ENCODE measurements at regions not wholly inside any gene's neighbourhood (a gene's known extent, or its start where the extent isn't known, plus 50 kb on each side); places are given as distances from the start of the nearest gene placed in this dataset.
"Not testable (repeated sequence)": the region's sequence is repeated elsewhere in the genome, so short reads cannot be mapped to it uniquely, and the experiment has no call there.

DNA sequence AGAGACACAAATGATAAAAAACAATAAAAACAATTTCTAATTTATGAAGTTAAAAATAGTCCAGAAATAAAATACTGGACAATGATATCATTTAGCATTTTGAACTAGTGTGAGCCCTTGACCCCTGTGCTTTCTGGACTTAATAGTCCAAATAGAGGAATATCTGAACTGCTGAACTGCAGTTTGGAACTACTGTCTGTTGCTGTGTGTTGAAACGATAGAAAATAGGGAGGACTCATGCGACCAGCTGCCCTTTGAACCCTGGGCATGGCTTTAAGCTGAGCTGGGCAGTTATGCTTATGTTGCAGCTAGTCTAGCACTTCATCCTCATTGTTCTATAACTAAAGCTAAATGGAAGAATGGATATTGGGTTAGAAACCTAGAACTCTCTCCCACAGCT lies 99.5 kb downstream of the FMR1NB start:
- no peak for DNase-seq

DNA sequence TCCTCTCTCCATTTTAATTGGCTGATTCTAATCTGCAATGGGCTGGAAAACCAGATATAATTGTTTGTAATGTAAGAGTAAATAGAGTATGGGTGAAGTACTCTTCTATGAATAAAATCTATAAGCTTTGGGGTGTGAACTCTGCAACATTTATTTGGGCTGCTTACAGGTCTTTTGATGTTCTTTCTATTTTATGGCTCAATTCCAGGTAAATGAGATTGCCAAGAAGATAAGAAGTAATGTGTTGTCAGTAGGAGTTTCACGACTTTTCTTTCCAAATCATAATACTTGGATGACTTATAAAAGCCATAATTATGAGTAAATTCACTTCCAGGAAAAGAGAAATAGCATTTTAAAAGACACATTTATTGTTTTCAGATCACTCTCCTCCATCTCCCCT lies 103.5 kb downstream of the FMR1NB start:
- DNase-seq, result no peak

DNA sequence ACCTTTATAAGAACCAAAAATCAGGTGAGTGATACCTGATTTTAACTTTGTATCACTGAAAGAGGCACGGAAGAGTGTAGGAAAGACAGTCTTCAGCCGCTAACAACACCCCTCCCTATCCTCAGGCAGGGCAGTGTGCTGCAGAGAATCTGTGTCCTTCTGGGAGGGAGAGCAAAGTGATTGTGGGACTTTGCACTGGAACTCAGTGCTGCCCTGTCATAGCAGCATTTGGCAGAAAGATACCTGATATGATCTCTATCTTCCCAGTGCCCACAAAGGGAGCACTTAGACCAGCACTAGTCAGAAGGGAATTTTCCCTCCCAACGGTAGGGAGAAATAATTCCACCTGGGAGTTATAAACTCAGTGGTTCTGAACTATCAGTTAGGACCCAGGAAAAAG lies 139.0 kb downstream of the FMR1NB start:
- no peak for DNase-seq

DNA sequence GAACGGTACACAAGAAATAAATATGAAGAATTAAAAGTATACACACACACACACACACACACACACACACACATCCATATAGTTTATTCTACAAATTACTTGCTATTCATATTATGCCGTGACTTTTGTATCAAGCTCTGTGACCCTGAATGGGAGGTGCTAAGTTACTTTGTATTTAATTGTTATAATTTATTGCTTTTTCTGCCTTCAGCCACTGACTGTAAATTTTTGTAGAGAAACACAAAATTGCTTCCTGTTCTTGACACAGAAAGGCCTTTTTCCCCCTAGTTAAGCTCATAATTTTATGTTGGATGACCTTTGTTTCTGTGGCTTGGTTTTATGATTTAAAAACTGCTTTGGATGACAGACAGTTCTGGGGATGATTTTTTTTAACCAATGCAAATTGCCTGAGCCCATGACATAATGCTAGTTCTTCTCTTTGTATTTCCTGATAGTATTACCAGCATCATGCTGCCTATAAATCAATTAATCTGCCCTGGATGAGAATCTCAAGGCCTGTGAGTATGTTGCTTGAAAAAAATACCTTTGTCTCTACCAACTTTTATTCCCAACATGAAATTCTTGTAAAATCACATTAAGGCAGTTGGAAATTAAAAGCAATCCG lies 140.0 kb downstream of the FMR1NB start:
- DNase-seq, result no peak

DNA sequence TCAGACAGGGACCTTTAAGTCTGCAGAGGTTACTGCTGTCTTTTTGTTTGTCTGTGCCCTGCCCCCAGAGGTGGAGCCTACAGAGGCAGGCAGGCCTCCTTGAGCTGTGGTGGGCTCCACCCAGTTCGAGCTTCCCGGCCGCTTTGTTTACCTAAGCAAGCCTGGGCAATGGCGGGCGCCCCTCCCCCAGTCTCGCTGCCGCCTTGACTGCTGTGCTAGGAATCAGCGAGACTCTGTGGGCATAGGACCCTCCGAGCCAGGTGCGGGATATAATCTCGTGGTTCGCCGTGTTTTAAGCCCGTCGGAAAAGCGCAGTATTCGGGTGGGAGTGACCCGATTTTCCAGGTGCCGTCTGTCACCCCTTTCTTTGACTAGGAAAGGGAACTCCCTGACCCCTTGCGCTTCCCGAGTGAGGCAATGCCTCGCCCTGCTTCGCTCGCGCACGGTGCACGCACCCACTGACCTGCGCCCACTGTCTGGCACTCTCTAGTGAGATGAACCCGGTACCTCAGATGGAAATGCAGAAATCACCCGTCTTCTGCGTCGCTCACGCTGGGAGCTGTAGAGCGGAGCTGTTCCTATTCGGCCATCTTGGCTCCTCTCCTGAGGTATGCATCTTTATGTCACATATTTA lies 147.9 kb downstream of the FMR1NB start:
- not testable (repeated sequence) for DNase-seq

DNA sequence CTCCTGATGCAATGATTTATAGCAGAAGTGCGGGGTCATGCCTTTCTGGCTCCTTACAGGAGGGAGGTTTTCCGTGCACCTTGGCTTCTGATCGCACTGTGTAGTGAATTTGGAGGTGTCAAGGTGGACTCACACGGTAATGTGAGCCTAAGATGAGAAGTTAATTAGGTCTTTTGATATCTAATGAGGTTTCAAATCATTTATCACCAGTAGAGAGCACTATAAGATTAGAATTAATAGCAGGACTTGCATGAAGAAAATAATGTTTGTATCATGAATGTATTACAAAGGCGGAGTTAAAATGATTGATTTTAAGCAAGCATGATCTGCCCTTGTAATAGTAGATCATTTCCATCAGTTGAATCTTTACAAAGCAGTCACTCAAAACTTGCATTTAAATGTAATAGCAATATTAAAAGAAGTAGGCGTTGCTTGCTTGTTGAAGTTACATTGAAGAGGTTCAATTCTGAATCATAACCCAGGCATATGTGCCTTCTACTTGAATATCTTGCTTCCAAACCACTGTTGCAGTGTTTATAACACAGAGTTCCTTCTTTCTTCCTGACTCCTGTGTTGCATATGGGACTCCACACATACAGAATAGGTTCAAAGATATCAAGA lies 152.1 kb downstream of the FMR1NB start:
- no peak for DNase-seq

DNA sequence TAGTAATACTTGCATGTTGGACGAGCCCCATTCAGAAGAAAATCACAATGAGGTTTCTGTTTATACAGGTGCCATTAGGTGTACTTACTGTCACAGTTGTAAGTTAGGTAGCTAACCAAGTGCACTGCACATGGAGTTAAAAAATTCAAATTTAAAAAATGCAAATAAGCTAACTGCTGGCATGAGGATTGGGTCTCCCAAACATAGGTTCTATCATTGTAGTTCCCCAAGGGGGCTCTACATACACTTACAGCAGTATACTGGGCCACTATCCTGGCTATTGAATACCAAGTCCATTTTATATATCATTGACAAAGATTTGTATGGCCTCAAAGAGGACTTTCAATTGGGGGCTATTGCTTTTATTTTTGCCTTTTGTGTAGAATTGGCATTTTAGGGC lies 153.4 kb downstream of the FMR1NB start:
- no peak for DNase-seq

DNA sequence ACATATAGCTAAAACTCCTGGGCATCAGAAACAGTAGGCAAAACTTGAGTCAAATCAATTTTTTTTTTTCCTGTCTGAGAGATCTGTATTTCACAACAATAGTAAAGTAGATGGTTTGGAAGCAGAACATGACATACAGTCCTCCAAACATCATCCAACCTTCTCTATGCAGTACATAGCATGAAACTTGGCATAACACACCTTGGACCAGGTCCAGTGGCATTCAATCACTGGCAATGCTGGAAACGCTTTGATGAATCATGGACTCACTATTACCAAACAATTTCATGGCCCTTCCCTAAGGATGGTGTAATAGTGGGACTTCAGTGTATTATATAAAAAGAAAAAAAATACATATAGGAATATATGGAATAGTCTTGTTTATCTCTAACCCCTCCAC lies 154.6 kb downstream of the FMR1NB start:
- DNase-seq, result no peak

DNA sequence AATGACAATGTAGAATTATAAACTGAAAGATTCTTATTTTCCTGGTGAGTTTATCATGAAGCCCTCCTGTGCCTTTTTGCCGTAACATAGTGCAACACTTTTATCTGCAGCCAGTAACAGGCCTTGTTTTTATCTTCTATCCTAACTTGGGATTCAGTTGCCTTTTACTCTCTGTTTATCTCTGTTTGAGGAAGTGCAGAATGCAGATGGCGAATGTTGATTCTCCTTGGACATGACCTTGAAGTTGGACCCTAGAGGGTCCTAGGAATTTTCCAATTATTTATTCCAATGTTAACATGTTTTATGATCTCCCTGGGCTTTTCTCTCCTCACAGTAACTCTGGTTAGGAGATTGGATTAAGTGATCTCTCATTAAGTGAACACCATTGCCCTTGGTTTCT lies 165.0 kb downstream of the FMR1NB start:
- DNase-seq, result no peak

DNA sequence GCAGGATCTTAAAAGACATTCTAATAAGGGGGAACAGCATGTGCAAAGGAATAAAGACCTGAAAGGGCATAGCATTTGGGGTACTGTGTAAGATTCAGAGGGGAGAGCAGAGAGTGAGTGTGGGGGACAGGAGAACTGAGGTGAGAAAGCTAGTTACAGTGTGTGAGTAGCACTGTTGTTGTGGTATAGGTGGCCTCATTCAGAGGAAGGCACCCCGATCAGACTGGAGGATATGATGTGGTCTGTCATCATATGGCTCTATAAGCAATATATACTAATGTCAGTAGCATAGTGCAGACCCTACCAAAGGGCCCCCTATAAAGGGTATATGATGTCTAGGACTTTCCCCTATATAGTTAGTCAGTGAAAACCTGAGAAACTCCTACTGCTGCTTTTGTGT lies 175.8 kb downstream of the FMR1NB start:
- no peak for DNase-seq

DNA sequence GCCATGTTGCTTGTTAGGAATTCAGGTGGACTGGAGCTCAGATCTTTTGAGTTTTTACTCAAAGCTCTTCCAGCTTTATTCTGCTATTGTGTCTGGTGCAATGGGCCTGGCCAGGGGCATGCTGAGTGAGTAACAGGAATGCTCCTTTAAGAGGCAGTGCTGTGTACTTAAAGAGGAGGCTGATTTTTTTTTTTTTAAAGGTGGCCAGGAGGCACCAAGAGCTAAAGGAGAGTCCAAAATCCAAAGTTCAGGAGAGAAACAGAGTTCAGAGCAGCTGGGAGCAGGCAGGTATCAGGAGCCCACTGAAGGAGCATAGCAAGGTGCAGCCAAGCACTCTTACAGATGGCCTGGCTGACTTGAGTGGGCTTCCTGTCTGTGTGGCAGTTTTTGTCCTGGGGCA lies 178.7 kb downstream of the FMR1NB start:
- DNase-seq, result no peak

DNA sequence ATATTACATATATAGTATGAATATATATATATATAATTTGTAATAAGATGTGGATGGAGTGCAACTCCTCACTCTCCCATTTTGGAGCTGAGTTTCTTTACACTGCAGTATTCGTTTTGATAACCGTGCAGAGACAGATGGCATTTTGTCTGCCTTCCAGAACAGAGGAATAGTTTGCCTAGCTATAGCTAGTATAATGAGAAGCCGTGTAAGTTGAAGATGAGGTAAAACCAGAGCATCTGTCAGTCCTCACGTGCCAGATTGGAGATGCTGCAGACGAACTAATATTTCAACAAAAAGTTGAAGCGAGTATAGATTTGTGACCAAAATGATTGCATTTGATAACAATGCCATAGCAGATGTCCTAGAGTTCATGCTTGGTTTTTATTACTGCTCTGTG lies 180.6 kb downstream of the FMR1NB start:
- DNase-seq, result no peak

DNA sequence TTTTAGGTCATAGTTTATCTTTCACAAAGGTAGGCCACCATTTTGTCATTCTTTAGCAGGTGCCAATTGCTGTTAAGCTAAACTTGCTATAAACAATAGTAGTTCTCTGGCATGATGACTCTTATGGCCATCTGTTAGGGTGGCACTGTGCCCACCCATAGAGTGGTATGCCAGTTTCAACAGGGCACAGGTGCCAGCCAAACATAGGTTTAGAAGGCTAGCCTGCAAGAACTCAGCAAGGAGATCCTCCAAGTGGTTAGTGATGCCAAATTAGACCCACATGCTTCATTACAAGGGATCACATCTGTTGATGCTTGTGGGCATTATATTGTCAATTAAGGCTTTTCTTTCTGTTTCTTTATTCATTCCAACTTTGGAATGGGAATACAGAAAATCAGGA lies 204.5 kb downstream of the FMR1NB start:
- DNase-seq, result no peak

DNA sequence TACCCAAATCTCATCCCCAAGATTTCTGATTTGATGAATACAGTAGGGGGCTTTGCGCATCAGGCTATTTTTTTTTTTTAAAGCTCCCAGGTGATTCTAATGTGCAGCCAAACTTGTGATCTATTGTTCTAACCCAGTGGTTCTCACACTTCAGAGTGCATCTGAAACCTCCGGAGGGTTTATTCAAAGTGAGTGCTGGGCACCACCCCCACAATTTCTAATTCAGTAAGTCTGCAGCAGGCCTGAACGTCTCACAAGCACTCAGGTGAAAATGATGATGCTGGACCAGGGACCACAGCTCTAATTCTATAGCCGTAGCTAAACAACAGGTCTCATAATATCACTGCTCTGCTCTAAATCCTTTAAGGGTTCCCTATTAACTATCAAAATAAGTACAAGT lies 211.4 kb downstream of the FMR1NB start:
- DNase-seq, result no peak

DNA sequence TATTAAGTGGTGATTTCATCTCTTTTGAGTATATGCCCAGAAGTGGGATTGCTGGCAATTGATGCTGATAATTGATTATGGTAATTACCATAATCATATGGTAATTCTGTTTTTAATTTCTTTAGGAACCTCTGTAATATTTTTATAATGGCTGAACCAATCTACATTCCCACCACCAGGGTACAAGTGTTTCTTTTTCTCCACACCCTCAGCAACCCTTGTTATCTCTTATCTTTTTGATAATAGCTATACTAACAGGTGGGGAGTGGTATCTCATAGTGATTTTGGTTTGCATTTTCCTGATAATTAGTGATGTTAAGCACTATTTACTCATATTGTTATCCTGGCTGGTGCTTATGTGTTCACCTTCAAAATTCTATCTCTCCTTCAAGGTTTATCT lies 212.6 kb downstream of the FMR1NB start:
- DNase-seq, result no peak

DNA sequence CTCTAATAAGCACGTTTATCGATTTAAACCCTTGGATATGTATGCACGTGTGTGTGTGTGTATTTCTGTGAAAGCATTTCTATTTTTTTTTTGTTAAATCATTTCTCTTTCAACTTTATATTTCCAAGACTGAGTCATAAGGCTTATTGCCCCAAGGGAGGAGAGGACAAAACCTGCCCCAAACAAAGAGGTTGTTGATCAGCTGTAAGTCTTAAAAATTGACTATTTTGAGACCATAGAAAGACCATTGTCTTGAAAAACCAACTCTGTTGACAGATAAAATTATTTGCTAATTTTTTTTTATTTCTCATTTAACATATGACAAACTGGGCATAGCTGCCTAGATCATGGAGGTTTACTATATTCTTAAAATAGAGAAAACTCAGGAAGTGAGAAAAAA lies 222.4 kb downstream of the FMR1NB start:
- no peak for DNase-seq

DNA sequence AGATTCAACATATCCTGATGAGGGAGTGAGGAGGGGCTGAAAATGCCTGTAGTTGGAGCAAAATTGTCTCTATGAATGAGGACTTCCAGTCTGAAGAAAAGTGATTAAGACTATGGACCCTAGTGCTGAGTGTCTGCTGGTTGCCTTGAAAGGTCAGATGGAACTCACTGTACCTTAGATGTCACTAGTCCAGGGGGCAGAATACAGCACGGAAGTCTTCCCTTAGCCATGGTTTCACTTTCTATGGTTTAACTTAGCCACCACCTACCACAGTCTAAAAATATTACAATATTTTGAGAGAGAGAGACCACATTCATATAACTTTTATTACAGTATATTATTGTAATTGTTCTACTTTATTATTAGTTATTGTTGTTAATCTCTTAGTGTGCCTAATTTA lies 223.1 kb downstream of the FMR1NB start:
- no peak for DNase-seq

DNA sequence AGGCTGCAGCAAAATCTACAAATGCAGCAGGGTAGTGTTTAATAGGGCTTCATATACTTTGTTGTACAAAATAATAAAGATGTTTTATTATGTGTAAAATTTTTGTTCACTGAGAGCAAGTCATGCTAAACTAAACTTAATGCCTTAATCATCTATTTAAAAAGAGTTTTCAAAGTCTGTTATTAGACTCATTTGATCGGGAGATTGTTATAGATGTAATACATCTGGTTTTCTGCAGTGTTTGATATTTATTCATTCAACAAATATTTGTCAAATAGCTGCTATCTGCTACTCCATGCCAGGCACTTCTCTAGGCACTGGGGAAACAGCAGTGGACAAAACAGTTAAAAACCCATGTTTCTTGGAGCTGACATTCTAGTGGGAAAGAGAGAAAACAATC lies 233.6 kb downstream of the FMR1NB start:
- DNase-seq, result no peak

DNA sequence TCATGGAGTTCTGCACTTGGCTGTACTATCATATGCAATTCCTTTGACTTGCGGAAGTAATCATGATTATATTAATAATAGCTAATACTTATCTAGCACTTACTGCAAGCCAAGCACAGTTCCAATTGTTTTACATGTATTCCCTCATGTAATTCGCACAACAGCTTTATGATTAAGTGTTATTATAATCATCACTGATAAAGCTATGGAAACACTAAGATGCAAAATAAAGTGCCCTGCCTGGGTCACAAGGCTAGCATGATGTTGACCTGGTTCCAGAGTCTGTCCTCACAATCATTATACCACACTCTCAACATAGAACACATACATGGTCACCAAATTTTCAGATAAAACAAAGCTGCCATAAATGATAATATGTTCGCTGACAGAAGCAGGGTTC lies 234.6 kb downstream of the FMR1NB start:
- DNase-seq, result no peak

DNA sequence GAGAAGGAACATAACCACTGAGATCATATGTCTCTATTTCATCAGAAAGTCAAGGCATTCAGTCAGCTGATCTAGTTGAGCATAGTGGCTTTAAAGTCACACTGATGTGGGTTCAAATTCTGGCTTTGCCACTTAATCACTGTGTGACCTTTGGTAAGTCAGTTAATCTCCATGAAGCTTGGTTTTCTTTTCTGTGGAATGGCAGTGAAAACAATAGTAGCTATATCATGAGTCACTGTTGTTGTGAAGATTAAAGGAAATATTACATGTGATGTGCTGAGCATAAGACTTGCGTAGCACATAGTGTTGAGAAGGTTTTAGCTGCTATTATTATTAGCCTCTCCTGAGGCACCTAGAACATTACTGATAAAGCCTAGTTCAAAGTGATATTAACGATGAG lies 242.2 kb downstream of the FMR1NB start:
- DNase-seq, result no peak

DNA sequence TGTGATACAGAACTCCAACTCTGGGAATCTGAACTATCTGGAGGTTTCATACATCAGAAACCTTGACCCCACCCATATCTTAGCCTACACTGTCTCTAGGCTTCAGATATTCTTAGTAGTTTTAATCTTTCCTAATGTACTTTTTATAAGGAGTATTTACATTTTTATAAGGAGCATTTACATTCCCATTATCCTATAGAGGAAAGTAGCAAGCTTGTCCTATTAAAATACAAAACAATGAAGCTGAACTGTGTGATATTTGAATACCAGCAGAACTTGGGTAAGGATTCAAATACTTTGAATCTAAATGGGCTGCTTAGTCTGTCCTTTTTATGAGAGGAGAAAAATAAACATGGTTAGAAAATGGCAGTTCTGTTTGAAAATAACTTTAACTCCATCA lies 247.4 kb downstream of the FMR1NB start:
- no peak for DNase-seq

DNA sequence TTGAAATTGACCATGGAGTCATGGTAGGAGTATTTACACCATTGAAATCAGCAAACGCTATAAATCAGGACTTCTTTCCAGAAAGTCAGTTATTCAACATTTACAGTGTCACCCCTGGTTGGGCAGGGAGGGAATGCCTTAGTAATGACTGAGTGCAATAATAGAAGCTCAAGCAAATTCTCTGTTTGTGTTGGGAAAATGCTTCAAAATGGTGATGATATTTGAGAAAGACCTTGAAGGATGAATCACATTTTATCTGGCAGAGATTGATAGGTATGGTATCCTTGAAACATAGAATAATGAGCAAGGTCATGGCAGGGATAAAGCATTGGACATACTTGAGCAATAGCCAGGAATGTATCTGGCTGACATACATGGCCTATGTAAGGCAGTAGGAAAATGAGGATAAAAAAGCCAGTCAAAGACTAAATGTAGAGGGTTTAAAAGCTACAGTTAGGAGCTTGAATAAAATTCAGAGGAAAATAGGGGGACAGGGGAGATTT lies 248.7 kb downstream of the FMR1NB start:
- DNase-seq, result no peak

DNA sequence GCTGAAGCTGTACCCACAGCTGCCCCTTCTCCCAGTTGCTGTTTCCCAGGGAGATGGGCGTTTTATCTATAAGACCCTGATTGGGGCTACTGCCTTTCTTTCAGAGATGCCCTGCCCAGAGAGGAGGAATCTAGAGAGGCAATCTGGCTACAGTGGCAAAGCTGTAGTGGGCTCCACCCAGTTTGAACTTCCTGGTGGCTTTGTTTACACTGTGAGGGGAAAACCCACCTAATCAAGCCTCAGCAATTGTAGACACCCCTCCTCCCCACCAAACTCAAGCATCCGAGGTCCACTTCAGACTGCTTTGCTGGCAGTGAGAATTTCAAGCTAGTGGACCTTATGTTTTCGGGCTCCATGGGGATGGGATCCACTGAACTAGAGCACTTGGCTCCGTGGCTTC lies 240.4 kb upstream of the AFF2 start:
- DNase-seq, result no peak

DNA sequence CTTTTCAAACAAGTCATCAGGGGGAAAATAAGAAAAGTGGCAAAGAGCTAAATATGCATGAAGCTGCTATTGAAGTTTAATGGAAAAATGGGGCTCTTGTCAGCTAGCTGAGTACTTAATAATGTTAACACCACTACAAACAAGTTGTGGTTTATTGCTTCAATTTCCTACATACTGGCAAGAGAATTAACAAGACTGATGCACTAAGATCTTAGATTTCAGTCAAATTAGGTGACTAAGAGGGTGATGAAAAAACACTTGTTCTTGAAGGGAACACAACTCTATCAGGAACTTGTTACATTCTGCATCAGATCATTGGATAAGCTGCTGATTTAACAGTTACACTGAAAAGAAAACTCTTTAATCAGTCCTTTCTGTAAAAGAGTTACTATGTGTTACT lies 234.6 kb upstream of the AFF2 start:
- no peak for DNase-seq

DNA sequence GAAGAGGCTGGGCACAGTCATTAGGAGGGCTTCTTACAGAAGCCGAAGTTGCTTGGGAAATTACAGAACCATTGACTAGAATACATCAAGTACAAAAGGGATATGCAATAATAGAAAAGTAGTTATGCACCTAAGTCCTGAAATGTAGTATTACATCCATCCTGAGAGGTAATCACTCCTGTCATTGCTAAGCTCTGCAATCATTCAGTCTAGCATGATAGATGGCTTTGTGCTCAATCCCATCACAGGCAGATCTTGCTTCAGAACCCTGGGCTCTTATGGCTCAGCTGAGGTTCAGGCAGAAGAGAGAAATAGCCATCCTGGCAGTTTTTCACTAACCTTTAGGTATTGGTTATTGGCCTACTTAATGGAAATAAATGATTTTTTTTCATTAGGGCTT lies 231.7 kb upstream of the AFF2 start:
- no peak for DNase-seq
